ENCODE measurements at regions not wholly inside any gene's neighbourhood (a gene's known extent, or its start where the extent isn't known, plus 50 kb on each side); places are given as distances from the start of the nearest gene placed in this dataset.

- TF ChIP-seq CTCF (IDR thresholded peaks at IDR 0.05; ENCODE audit: insufficient read depth, low read length) (no peak), POLR2AphosphoS5 (IDR thresholded peaks at IDR 0.05; ENCODE audit: low read depth) (no peak)
Measured at GRCh38 chr6:21396313-21396712, 197.2 kb upstream of the SOX4 start.

Measured in HL-60 (cell line).